Fibroblast of pulmonary artery (primary cell): ENCODE measurements at regions not wholly inside any gene's neighbourhood (a gene's known extent, or its start where the extent isn't known, plus 50 kb on each side); places are given as distances from the start of the nearest gene placed in this dataset.

Experiments
- DNase-seq: peaks from one replicate; pipeline ENCODE4 v3.0.0-alpha.2; 2010; ENCODE audit warnings: low read depth
- H3K4me3 ChIP-seq: replicated peaks from 2 replicates; pipeline ENCODE4 v1.5.1; 2011; ENCODE audit warnings: low read depth, mild to moderate bottlenecking, control low read depth, low read length, moderate library complexity
- TF ChIP-seq, protein P1 (sequence below): IDR thresholded peaks from 2 replicates; pipeline ENCODE4 v1.5.1; 2011; ENCODE audit warnings: mild to moderate bottlenecking, control low read depth, low read length, inconsistent platforms; ENCODE audit errors: missing control alignments

DNA sequence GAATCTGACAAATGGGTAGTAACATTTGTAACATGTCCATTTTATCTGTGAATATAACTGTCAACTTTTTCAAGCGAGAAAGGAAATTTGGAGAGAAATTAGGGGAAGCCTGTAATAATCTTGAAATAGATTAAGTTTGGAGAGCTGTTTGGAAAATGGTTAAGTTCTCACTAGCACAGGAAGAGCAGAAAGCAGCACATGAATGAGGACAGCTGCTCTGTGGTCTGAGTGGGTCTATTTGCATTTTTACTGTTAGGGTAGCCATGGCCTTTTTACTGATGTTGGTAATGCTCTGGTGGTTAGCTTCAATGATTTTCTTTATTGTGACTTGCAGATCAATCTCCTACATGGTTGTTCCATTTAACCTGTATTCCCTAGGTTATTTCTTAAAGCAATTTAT lies 144.5 kb upstream of the GDNF start:
- DNase-seq = no peak
- H3K4me3 ChIP-seq = no peak overlapping the region
- TF ChIP-seq, protein P1, sequence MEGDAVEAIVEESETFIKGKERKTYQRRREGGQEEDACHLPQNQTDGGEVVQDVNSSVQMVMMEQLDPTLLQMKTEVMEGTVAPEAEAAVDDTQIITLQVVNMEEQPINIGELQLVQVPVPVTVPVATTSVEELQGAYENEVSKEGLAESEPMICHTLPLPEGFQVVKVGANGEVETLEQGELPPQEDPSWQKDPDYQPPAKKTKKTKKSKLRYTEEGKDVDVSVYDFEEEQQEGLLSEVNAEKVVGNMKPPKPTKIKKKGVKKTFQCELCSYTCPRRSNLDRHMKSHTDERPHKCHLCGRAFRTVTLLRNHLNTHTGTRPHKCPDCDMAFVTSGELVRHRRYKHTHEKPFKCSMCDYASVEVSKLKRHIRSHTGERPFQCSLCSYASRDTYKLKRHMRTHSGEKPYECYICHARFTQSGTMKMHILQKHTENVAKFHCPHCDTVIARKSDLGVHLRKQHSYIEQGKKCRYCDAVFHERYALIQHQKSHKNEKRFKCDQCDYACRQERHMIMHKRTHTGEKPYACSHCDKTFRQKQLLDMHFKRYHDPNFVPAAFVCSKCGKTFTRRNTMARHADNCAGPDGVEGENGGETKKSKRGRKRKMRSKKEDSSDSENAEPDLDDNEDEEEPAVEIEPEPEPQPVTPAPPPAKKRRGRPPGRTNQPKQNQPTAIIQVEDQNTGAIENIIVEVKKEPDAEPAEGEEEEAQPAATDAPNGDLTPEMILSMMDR = no peak

DNA sequence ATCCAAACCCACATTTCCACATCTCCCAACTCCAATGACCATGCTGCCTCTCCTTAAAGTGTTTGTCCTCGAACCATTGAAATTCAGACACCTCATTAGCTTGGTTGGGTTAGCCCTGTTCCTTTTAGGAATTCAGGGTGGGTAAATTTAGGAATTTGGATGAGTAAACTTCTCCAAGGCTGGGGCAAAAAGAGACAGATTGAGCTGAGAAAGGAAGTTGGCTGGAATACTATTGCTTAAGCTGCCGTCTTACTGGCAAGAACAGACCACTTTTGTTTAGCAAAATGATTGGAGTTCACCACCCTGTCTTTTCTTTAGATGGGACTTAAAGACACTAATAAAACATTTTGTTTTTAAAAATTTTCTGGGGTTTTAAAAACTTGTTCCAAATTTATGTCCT lies 143.6 kb upstream of the GDNF start:
- TF ChIP-seq, protein P1 = no peak

DNA sequence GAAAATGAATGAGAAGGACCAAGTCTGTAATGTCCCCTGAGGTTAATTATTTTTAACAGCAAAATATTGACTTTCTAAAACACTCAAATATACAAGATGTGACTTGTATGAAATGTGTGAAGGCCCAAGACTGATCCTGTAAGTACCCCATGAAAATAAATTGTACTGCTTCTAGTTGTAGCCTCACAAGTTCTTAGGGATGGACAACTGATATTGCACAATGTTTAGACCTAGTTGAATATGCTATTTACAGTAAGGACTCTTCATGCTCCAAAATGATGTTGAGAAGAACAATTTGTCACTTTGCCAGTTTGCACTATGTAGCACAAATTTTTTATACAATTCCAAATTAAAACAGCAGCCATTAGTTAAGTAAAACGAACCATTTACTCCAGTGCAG lies 139.7 kb upstream of the GDNF start:
- no peak for DNase-seq
- TF ChIP-seq, protein P1 = no peak
- no peak overlapping the region for H3K4me3 ChIP-seq

More for the DNA sequence above, 143.6 kb upstream of the GDNF start:
- DNase-seq = no peak
- H3K4me3 ChIP-seq = no peak overlapping the region

DNA sequence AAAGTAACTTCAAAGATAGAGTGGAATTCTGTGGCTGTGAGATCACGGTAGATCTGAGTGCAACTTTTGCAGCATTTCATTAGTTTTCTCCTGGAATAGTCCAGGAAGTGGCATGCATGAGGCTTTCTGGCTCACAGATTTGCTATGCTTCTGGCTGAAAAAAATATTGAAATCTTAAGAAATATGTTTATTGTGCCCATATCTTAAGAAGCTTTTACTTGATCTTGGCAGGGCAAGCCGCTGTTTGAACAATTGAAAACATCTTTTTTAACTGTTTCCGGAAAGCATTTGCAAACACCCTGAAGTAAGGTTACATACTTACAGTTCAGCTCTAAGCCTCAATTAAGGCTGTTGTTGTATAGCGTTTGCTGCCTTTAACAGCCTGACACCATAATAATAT lies 135.7 kb upstream of the GDNF start:
- TF ChIP-seq, protein P1 = no peak
- H3K4me3 ChIP-seq = no peak overlapping the region
- DNase-seq = no peak

DNA sequence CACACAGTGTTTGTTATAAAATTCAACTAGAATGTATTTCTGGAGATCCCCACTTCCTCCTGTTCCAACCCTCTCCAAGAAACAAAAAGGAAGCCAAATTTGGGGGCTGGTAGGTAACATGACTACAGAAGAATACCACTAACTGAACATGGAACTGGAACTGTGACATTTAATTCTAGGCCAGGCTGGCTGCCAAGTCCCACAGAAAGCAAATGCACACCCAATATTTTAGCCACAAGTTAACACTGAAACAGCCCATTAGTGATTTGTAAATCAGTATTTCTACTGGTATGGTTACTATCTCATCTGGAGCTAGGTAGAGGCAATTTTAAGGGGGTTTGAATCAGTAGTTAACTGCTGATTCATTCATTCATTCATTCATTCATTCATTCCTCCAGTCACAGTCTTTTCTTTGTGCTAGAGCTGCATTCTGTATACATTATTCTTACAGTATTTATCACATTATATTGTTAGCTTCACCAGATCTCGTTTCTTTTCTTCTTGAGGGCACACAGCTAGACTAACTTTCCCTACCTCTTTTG lies 131.7 kb upstream of the GDNF start:
- H3K4me3 ChIP-seq = no peak overlapping the region
- DNase-seq = no peak
- TF ChIP-seq, protein P1 = no peak

DNA sequence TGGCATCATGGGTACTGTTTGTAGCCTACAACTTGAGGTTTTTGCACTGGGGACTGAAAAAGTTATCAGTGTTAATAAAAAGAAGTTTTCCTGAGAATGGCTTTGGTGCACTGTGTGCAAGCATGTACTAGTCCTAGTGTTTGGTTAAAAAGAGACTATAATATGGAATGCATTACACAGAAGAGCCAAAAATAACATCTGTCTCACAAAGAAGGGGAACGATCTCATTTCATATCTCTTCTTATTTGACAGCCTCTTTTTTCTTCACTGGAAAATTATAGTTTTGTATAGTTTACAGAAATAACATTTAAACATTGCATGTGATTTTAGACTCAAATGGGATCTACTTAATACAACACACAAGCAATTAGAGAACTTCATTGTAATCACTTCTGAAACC lies 127.0 kb upstream of the GDNF start:
- no peak for DNase-seq
- no peak overlapping the region for H3K4me3 ChIP-seq
- TF ChIP-seq, protein P1 = no peak

DNA sequence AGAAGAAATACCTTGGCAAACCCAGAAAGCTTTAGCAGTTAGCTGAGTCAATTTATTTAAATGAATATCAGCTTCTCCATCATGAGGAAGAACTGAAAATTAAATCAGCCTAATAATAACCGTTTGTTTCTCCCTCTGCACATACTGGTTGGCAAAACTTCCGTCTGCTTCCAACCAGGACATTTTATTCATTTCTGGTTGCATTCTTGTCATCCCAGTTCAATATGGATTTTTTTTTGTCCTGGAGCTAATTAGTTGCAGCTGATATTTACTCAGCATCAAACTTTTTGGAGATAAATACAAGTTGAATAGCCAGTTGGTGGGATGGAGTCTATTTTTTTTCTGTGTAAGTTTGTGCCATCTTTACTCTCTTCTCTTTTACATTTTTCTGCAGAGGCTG lies 126.5 kb upstream of the GDNF start:
- DNase-seq = no peak
- H3K4me3 ChIP-seq = no peak overlapping the region
- TF ChIP-seq, protein P1 = no peak
